ENCODE measurements at regions not wholly inside any gene's neighbourhood (a gene's known extent, or its start where the extent isn't known, plus 50 kb on each side); places are given as distances from the start of the nearest gene placed in this dataset.

- Histone ChIP-seq H3K27me3 (ENCODE audit: control insufficient read depth, insufficient read depth, low read length) (no peaks in the 10 kb centered on the region), H3K36me3 (ENCODE audit: control insufficient read depth, insufficient read depth, low read length) (no peaks in the 10 kb centered on the region), H3K4me3 (ENCODE audit: low read depth, low read length) (no peak overlapping the region)
- no peak for DNase-seq (ENCODE audit: low read depth)
- TF ChIP-seq CTCF (IDR thresholded peaks at IDR 0.05; ENCODE audit: insufficient read depth, low read length, poor library complexity, severe bottlenecking) = no peak
Measured at GRCh38 chr15:60226924-60227323, 170.9 kb downstream of the ANXA2 start.

GRCh38 chr15:60228101-60228500, 169.7 kb downstream of the ANXA2 start:
- Histone ChIP-seq H3K27me3 (ENCODE audit: control insufficient read depth, insufficient read depth, low read length) (no peaks in the 10 kb centered on the region), H3K4me3 (ENCODE audit: low read depth, low read length) (no peak overlapping the region), H3K36me3 (ENCODE audit: control insufficient read depth, insufficient read depth, low read length) (no peaks in the 10 kb centered on the region)
- TF ChIP-seq CTCF (IDR thresholded peaks at IDR 0.05; ENCODE audit: insufficient read depth, low read length, poor library complexity, severe bottlenecking) = no peak
- no peak for DNase-seq (ENCODE audit: low read depth)

GRCh38 chr15:60228619-60229018, 169.2 kb downstream of the ANXA2 start:
- no peak for TF ChIP-seq CTCF (IDR thresholded peaks at IDR 0.05; ENCODE audit: insufficient read depth, low read length, poor library complexity, severe bottlenecking)
- H3K4me3 ChIP-seq (ENCODE audit: low read depth, low read length) = no peak overlapping the region
- no peak for DNase-seq (ENCODE audit: low read depth)
- no peaks in the 10 kb centered on the region for H3K36me3 ChIP-seq (ENCODE audit: control insufficient read depth, insufficient read depth, low read length)
- H3K27me3 ChIP-seq (ENCODE audit: control insufficient read depth, insufficient read depth, low read length) = no peaks in the 10 kb centered on the region

GRCh38 chr15:60235951-60236710, 161.7 kb downstream of the ANXA2 start:
- no peak for TF ChIP-seq CTCF (IDR thresholded peaks at IDR 0.05; ENCODE audit: insufficient read depth, low read length, poor library complexity, severe bottlenecking)
- DNase-seq (ENCODE audit: low read depth) = no peak
- Histone ChIP-seq H3K36me3 (ENCODE audit: control insufficient read depth, insufficient read depth, low read length) (no peaks in the 10 kb centered on the region), H3K4me3 (ENCODE audit: low read depth, low read length) (no peak overlapping the region), H3K27me3 (ENCODE audit: control insufficient read depth, insufficient read depth, low read length) (no peaks in the 10 kb centered on the region)

DNA sequence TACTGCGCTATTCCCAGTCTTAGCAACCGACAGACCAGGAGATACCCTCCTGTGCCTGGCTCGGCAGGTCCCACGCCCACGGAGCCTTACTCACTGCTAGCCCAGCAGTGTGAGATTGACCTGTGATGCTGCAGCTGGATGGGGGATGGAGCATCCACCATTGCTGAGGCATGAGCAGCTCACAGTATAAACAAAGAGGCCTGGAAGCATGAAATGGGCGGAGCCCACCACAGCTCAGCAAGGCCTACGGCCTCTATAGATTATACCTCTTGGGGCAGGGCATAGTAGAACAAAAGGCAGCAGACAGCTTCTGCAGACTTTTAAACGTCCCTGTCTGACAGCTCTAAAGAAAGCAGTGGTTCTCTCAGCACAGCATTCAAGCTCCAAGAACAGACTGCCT, 160.3 kb downstream of the ANXA2 start:
- Histone ChIP-seq H3K27me3 (ENCODE audit: control insufficient read depth, insufficient read depth, low read length) (no peaks in the 10 kb centered on the region), H3K4me3 (ENCODE audit: low read depth, low read length) (no peak overlapping the region), H3K36me3 (ENCODE audit: control insufficient read depth, insufficient read depth, low read length) (no peaks in the 10 kb centered on the region)
- DNase-seq (ENCODE audit: low read depth) = no peak
- no peak for TF ChIP-seq CTCF (IDR thresholded peaks at IDR 0.05; ENCODE audit: insufficient read depth, low read length, poor library complexity, severe bottlenecking)

GRCh38 chr15:60243769-60244168, 154.0 kb downstream of the ANXA2 start:
- H3K27me3 ChIP-seq (ENCODE audit: control insufficient read depth, insufficient read depth, low read length) = no peaks in the 10 kb centered on the region
- H3K36me3 ChIP-seq (ENCODE audit: control insufficient read depth, insufficient read depth, low read length) = no peaks in the 10 kb centered on the region
- no peak for TF ChIP-seq CTCF (IDR thresholded peaks at IDR 0.05; ENCODE audit: insufficient read depth, low read length, poor library complexity, severe bottlenecking)
- H3K4me3 ChIP-seq (ENCODE audit: low read depth, low read length) = no peak overlapping the region
- no peak for DNase-seq (ENCODE audit: low read depth)

Measured in kidney epithelial cell (primary cell).